Limb (tissue), 2 donors: ENCODE measurements at regions not wholly inside any gene's neighbourhood (a gene's known extent, or its start where the extent isn't known, plus 50 kb on each side); places are given as distances from the start of the nearest gene placed in this dataset.
A peak's percentile ranks its signal among the peaks of the same experiment; 100 is the strongest.

ENCODE experiments used
- DNase-seq, 2 donors: peaks; one replicate each; pipeline ENCODE4 v3.0.0-alpha.2; 2016; ENCODE audit errors: extremely low spot score in 2 of 2

GRCh38 chr16:85386467-85387170, 226.5 kb upstream of the GSE1 start:
- no peak for DNase-seq

GRCh38 chr16:85387171-85387507, 226.0 kb upstream of the GSE1 start:
- DNase-seq, result no peak

GRCh38 chr16:85387731-85388295, 225.3 kb upstream of the GSE1 start:
- no peak for DNase-seq

GRCh38 chr16:85389679-85390470, 223.2 kb upstream of the GSE1 start:
- no peak for DNase-seq

GRCh38 chr16:85390511-85391174, 222.5 kb upstream of the GSE1 start:
- DNase-seq, result peak in 1 of 2 donors; percentile 63

- no peak for DNase-seq
These were observed 221.9 kb upstream of the GSE1 start for GRCh38 chr16:85391175-85391707.

- no peak for DNase-seq
These were observed 221.1 kb upstream of the GSE1 start for GRCh38 chr16:85391769-85392583.

GRCh38 chr16:85392756-85393673, 220.1 kb upstream of the GSE1 start:
- no peak for DNase-seq

- DNase-seq, result peak; percentile 53 to 88
These were observed 219.3 kb upstream of the GSE1 start for GRCh38 chr16:85393674-85394451.

- DNase-seq, result no peak
These were observed 218.5 kb upstream of the GSE1 start for GRCh38 chr16:85394456-85395206.

- DNase-seq, result peak in 1 of 2 donors; percentile 79
These were observed 217.8 kb upstream of the GSE1 start for GRCh38 chr16:85395207-85395912.

GRCh38 chr16:85395913-85396878, 216.9 kb upstream of the GSE1 start:
- DNase-seq, result peak in 1 of 2 donors; percentile 57

- no peak for DNase-seq
These were observed 215.9 kb upstream of the GSE1 start for GRCh38 chr16:85396879-85397871.

- DNase-seq, result no peak
These were observed 215.1 kb upstream of the GSE1 start for GRCh38 chr16:85398050-85398451.
